Skeletal muscle satellite cell (primary cell): ENCODE measurements at regions not wholly inside any gene's neighbourhood (a gene's known extent, or its start where the extent isn't known, plus 50 kb on each side); places are given as distances from the start of the nearest gene placed in this dataset.

ENCODE experiments used
- H3K27me3 ChIP-seq: 2 replicates; pipeline ENCODE4 v1.7.0; 2013; ENCODE audit warnings: low read length; ENCODE audit not compliant: control insufficient read depth, insufficient read depth
- H3K36me3 ChIP-seq: 2 replicates; pipeline ENCODE4 v1.7.0; 2013; ENCODE audit warnings: mild to moderate bottlenecking, control low read depth, low read length; ENCODE audit not compliant: insufficient read depth
- H3K4me1 ChIP-seq: 2 replicates; pipeline ENCODE4 v1.7.0; 2013; ENCODE audit warnings: low read length; ENCODE audit not compliant: control insufficient read depth, insufficient read depth
- H3K4me2 ChIP-seq: 2 replicates; pipeline ENCODE4 v1.7.0; 2013; ENCODE audit warnings: mild to moderate bottlenecking, low read length
- H3K4me3 ChIP-seq: 2 replicates; pipeline ENCODE4 v1.7.0; 2013; ENCODE audit warnings: low read length
- H3K9ac ChIP-seq: 2 replicates; pipeline ENCODE4 v1.7.0; 2013; ENCODE audit warnings: mild to moderate bottlenecking, low read depth, low read length, moderate library complexity
- H3K9me3 ChIP-seq: replicated peaks from 2 replicates; pipeline ENCODE4 v1.7.0; 2013; ENCODE audit warnings: mild to moderate bottlenecking, control low read depth, low read length

GRCh38 chr13:29911781-29912418, 61.5 kb upstream of the UBL3 start:
- Histone ChIP-seq H3K27me3 (no peaks in the 10 kb centered on the region), H3K4me3 (no peak overlapping the region), H3K4me2 (no peak overlapping the region), H3K9ac (no peak overlapping the region), H3K36me3 (no peaks in the 10 kb centered on the region), H3K9me3 (no peaks in the 10 kb centered on the region), H3K4me1 (peaks cover 20% of the 10 kb centered on the region)

GRCh38 chr13:29909975-29910674, 59.7 kb upstream of the UBL3 start:
- Histone ChIP-seq H3K36me3 (no peaks in the 10 kb centered on the region), H3K9ac (no peak overlapping the region), H3K4me1 (peaks cover 25% of the 10 kb centered on the region), H3K9me3 (no peaks in the 10 kb centered on the region), H3K27me3 (no peaks in the 10 kb centered on the region), H3K4me3 (no peak overlapping the region), H3K4me2 (no peak overlapping the region)

DNA sequence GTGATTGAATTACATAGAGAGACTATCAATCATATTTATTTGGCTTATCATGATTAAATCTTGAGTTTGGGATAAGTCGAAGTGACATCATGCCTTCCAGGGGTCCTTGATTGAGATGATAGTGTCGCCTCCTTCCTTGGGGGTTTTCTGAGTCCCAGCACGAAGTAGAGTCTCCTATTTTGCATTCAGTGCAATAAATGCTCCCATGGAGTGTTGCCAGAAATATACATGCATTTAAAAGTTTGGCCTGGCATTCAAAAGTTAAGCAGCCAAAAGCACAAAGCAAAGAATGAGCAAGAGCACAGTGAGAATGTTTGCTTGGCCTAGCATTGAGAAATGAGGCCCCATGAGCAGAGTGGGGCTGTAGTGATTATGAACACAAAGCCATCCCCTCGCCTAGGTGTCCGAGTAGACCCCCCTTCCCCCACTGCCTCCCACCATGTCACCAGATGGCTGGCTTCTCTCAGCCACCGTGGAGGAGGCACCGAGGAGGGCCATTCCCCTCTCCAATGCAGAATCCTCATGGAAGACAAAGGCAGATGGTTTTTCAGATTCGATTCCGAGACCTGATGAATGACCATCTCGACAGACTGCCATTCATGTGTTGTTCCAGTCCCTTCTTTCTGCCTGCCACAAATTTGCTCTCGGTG, 58.8 kb upstream of the UBL3 start:
- Histone ChIP-seq H3K4me3 (no peak overlapping the region), H3K27me3 (no peaks in the 10 kb centered on the region), H3K9me3 (no peaks in the 10 kb centered on the region), H3K4me1 (peaks cover 25% of the 10 kb centered on the region), H3K36me3 (no peaks in the 10 kb centered on the region), H3K9ac (no peak overlapping the region), H3K4me2 (no peak overlapping the region)

DNA sequence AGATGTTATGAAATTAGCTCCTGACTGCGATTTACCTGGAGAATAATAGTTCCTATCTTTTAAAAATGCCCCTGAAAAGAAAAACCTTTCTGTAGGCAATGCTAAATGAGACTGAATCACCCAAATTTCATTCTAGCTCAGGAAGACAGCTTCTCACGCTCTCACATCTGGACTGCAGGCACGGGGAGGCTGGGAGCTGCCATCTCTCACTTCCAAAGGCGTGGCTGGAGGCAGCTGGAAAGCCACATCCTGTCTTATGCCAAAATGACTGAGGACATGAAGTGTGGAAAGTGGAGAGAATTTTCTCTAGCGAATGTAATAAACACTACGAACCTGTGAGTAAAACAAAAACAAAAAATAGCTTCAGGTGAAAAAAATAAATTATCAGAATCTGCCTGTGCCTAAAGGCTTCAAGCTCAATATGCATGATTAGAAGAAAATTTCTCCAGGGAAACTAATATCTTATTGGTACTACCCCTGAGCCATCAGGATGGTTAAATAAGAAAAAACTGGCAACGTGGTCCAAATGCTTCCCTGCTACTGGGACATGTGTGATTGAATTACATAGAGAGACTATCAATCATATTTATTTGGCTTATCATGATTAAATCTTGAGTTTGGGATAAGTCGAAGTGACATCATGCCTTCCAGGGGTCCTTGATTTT, 58.1 kb upstream of the UBL3 start:
- Histone ChIP-seq H3K4me3 (no peak overlapping the region), H3K4me1 (peaks cover 25% of the 10 kb centered on the region), H3K4me2 (peak overlapping the region; percentile 37)

GRCh38 chr13:29907670-29908069, 57.3 kb upstream of the UBL3 start:
- H3K9me3 ChIP-seq = no peaks in the 10 kb centered on the region
- H3K4me1 ChIP-seq = peaks cover 29% of the 10 kb centered on the region
- H3K27me3 ChIP-seq = no peaks in the 10 kb centered on the region
- H3K9ac ChIP-seq = no peak overlapping the region
- no peak overlapping the region for H3K4me3 ChIP-seq
- H3K36me3 ChIP-seq = no peaks in the 10 kb centered on the region
- H3K4me2 ChIP-seq = no peak overlapping the region

More for the DNA sequence above, 58.1 kb upstream of the UBL3 start:
- H3K27me3 ChIP-seq = no peaks in the 10 kb centered on the region
- no peaks in the 10 kb centered on the region for H3K36me3 ChIP-seq
- no peaks in the 10 kb centered on the region for H3K9me3 ChIP-seq
- H3K9ac ChIP-seq = no peak overlapping the region

- no peaks in the 10 kb centered on the region for H3K27me3 ChIP-seq
- no peaks in the 10 kb centered on the region for H3K9me3 ChIP-seq
- H3K9ac ChIP-seq = no peak overlapping the region
- no peak overlapping the region for H3K4me2 ChIP-seq
- H3K4me1 ChIP-seq = peaks cover 39% of the 10 kb centered on the region
- no peak overlapping the region for H3K4me3 ChIP-seq
- H3K36me3 ChIP-seq = no peaks in the 10 kb centered on the region
Measured at GRCh38 chr13:29906432-29907011, 56.1 kb upstream of the UBL3 start.

DNA sequence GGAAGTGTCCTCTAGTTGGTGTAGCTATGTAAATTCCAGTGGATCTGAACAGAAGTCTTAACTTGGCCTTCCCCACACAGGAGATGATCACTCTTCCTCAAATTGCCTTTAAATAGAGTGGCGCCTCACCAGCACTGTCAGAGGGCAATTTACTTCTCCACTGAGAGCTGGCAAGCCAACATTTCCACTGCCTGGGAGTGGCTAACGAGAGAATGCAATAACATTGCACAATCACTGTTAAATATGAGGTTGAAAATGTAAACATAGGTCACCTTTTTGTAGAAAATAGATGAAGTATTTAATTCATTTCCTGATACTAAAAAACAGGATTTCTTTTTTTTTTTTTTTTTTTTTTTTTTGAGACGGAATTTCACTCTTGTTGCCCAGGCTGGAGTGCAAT, 55.4 kb upstream of the UBL3 start:
- peaks cover 39% of the 10 kb centered on the region for H3K4me1 ChIP-seq
- no peak overlapping the region for H3K9ac ChIP-seq
- H3K4me2 ChIP-seq = no peak overlapping the region
- no peaks in the 10 kb centered on the region for H3K27me3 ChIP-seq
- no peaks in the 10 kb centered on the region for H3K36me3 ChIP-seq
- H3K9me3 ChIP-seq = no peaks in the 10 kb centered on the region
- H3K4me3 ChIP-seq = no peak overlapping the region

- Histone ChIP-seq H3K9me3 (no peaks in the 10 kb centered on the region), H3K4me3 (no peak overlapping the region), H3K36me3 (no peaks in the 10 kb centered on the region)
Measured at GRCh38 chr13:29903996-29904395, 53.6 kb upstream of the UBL3 start.

GRCh38 chr13:29903543-29903942, 53.1 kb upstream of the UBL3 start:
- Histone ChIP-seq H3K36me3 (no peaks in the 10 kb centered on the region), H3K9me3 (no peaks in the 10 kb centered on the region), H3K4me3 (no peak overlapping the region), H3K4me2 (no peak overlapping the region), H3K4me1 (peaks cover 28% of the 10 kb centered on the region), H3K9ac (no peak overlapping the region), H3K27me3 (no peaks in the 10 kb centered on the region)

More at GRCh38 chr13:29903996-29904395, 53.6 kb upstream of the UBL3 start:
- Histone ChIP-seq H3K4me2 (no peak overlapping the region), H3K9ac (no peak overlapping the region), H3K27me3 (no peaks in the 10 kb centered on the region), H3K4me1 (peaks cover 30% of the 10 kb centered on the region)

DNA sequence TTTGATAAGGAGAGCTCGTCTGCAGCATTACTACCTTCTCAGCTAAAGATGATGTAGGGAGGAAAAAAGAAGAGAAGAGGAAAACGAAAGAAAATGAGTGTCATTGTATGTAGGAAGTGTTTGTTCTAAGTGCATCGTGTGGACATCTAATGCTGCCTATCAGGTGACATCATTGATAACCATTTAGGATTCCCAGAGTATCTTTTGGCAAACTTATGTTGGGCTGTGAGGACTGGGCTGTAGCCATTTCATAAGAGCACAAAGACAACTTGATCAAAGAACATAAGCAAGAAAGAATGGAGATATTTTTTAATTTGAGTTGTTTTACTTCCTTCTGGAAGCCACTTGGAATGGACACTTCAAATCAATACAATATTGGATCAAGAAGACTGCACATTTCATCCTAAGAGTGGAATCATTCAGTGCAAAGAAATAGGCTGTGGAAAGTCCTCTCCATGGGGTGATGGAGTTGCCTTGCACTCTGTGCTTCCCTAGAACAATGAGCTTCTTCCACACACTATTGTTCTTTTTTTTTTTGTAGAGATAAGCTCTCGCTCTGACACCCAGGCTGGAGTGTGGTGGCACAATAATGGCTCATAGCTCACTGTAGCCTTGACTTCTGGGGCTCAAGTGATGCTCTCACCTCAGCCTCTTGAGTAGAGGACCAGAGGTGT, 52.4 kb upstream of the UBL3 start:
- H3K4me3 ChIP-seq = peak overlapping the region; percentile 27
- H3K9ac ChIP-seq = peak overlapping the region; percentile 5
- peaks cover 20% of the 10 kb centered on the region for H3K4me1 ChIP-seq
- no peaks in the 10 kb centered on the region for H3K9me3 ChIP-seq
- no peaks in the 10 kb centered on the region for H3K27me3 ChIP-seq
- peak overlapping the region; percentile 68 for H3K4me2 ChIP-seq
- H3K36me3 ChIP-seq = no peaks in the 10 kb centered on the region
